H9 (cell line): ENCODE measurements at regions not wholly inside any gene's neighbourhood (a gene's known extent, or its start where the extent isn't known, plus 50 kb on each side); places are given as distances from the start of the nearest gene placed in this dataset.

Experiments
- DNase-seq: peaks from one replicate; pipeline ENCODE4 v3.0.0-alpha.2; 2017
- H2AFZ ChIP-seq: one replicate; pipeline ENCODE4 v1.6.1; 2013; ENCODE audit warnings: mild to moderate bottlenecking, low read length, control low read depth, moderate library complexity
- H2AK5ac ChIP-seq: 2 replicates; pipeline ENCODE4 v1.6.1; 2013; ENCODE audit warnings: low read length, control low read depth, mixed read lengths; ENCODE audit not compliant: insufficient read length
- H2BK120ac ChIP-seq: one replicate; pipeline ENCODE4 v1.6.1; 2013; ENCODE audit warnings: low read depth, mild to moderate bottlenecking, low read length, control low read depth, inconsistent platforms; ENCODE audit not compliant: poor library complexity, severe bottlenecking
- H2BK12ac ChIP-seq: 2 replicates; pipeline ENCODE4 v1.6.1; 2013; ENCODE audit warnings: low read length, control low read depth, mixed read lengths, low read depth; ENCODE audit not compliant: insufficient read length
- H2BK15ac ChIP-seq: 2 replicates; pipeline ENCODE4 v1.6.1; 2013; ENCODE audit warnings: low read depth, low read length, control low read depth
- H2BK20ac ChIP-seq: one replicate; pipeline ENCODE4 v1.6.1; 2013; ENCODE audit warnings: low read depth, mild to moderate bottlenecking, low read length, control low read depth, inconsistent platforms; ENCODE audit not compliant: poor library complexity, severe bottlenecking
- H2BK5ac ChIP-seq: 2 replicates; pipeline ENCODE4 v1.6.1; 2013; ENCODE audit warnings: low read length, control low read depth, mixed read lengths; ENCODE audit not compliant: insufficient read length
- H3K14ac ChIP-seq: 2 replicates; pipeline ENCODE4 v1.6.1; 2013; ENCODE audit warnings: low read length, control low read depth; ENCODE audit not compliant: insufficient read depth
- H3K18ac ChIP-seq: 2 replicates; pipeline ENCODE4 v1.6.1; 2013; ENCODE audit warnings: low read depth, mild to moderate bottlenecking, mixed read lengths, low read length, control low read depth; ENCODE audit not compliant: insufficient read length
- H3K23ac ChIP-seq: 2 replicates; pipeline ENCODE4 v1.6.1; 2013; ENCODE audit warnings: low read length, control low read depth, mixed read lengths, low read depth; ENCODE audit not compliant: insufficient read length
- H3K23me2 ChIP-seq: 2 replicates; pipeline ENCODE4 v1.6.1; 2013; ENCODE audit warnings: low read depth, mild to moderate bottlenecking, mixed read lengths, low read length, control low read depth; ENCODE audit not compliant: insufficient read length, poor library complexity, severe bottlenecking
- H3K27ac ChIP-seq: 2 replicates; pipeline ENCODE4 v1.5.1; 2013; ENCODE audit warnings: low read length, control low read depth, mixed read lengths, low read depth; ENCODE audit not compliant: insufficient read length
- H3K27me3 ChIP-seq: 2 replicates; pipeline ENCODE4 v1.6.1; 2013; ENCODE audit warnings: low read length, control low read depth, inconsistent platforms; ENCODE audit not compliant: insufficient read depth
- H3K4ac ChIP-seq: 2 replicates; pipeline ENCODE4 v1.6.1; 2013; ENCODE audit warnings: low read depth, mild to moderate bottlenecking, control low read depth, inconsistent platforms, low read length, moderate library complexity
- H3K4me1 ChIP-seq: 2 replicates; pipeline ENCODE4 v1.6.1; 2013; ENCODE audit warnings: low read length, control low read depth, inconsistent platforms; ENCODE audit not compliant: insufficient read depth
- H3K4me2 ChIP-seq: 2 replicates; pipeline ENCODE4 v1.6.1; 2013; ENCODE audit warnings: low read length, control low read depth, mixed read lengths; ENCODE audit not compliant: insufficient read length, insufficient read depth
- H3K56ac ChIP-seq: 2 replicates; pipeline ENCODE4 v1.6.1; 2013; ENCODE audit warnings: low read depth, mild to moderate bottlenecking, mixed read lengths, low read length, control low read depth; ENCODE audit not compliant: insufficient read length
- H3K79me1 ChIP-seq: 2 replicates; pipeline ENCODE4 v1.6.1; 2013; ENCODE audit warnings: low read depth, mild to moderate bottlenecking, moderate library complexity, low read length, control low read depth, inconsistent platforms; ENCODE audit not compliant: insufficient read depth, poor library complexity, severe bottlenecking
- H3K79me2 ChIP-seq: 2 replicates; pipeline ENCODE4 v1.6.1; 2013; ENCODE audit warnings: low read length, control low read depth, inconsistent platforms; ENCODE audit not compliant: insufficient read depth
- H3K9ac ChIP-seq: 2 replicates; pipeline ENCODE4 v1.6.1; 2013; ENCODE audit warnings: low read length, control low read depth, mixed read lengths; ENCODE audit not compliant: insufficient read length; ENCODE audit errors: extremely low read depth
- H3K9me3 ChIP-seq: one replicate; pipeline ENCODE4 v1.6.1; 2013; ENCODE audit warnings: low read depth, low read length, inconsistent platforms; ENCODE audit not compliant: control insufficient read depth
- H3T11ph ChIP-seq: one replicate; pipeline ENCODE4 v1.6.1; 2013; ENCODE audit warnings: mild to moderate bottlenecking, low read length, control low read depth, inconsistent platforms
- H4K20me1 ChIP-seq: one replicate; pipeline ENCODE4 v1.6.1; 2013; ENCODE audit not compliant: control insufficient read depth, insufficient read length, insufficient read depth
- H4K5ac ChIP-seq: 2 replicates; pipeline ENCODE4 v1.6.1; 2013; ENCODE audit warnings: low read depth, mild to moderate bottlenecking, mixed read lengths, low read length, control low read depth; ENCODE audit not compliant: insufficient read length
- H4K8ac ChIP-seq: replicated peaks from 2 replicates; pipeline ENCODE4 v1.6.1; 2013; ENCODE audit warnings: low read length, control low read depth, mixed read lengths, low read depth; ENCODE audit not compliant: insufficient read length
- H4K91ac ChIP-seq: 2 replicates; pipeline ENCODE4 v1.6.1; 2013; ENCODE audit warnings: low read depth, mild to moderate bottlenecking, moderate library complexity, mixed read lengths, low read length, control low read depth; ENCODE audit not compliant: insufficient read length
- H3K27ac Mint-ChIP-seq, 3 experiments: 2 replicates in 2 of 3; 3 replicates in 1 of 3; pipeline ENCODE4 v1.8.0; 2020 to 2021; ENCODE audit warnings: mixed read lengths in 3 of 3, mild to moderate bottlenecking in 1 of 3, moderate library complexity in 1 of 3
- H3K27me3 Mint-ChIP-seq: 2 replicates; pipeline ENCODE4 v1.8.0; 2021; ENCODE audit warnings: low read depth, mild to moderate bottlenecking, moderate library complexity, mixed read lengths
- H3K36me3 Mint-ChIP-seq, 3 experiments: 2 replicates in 2 of 3; 3 replicates in 1 of 3; pipeline ENCODE4 v1.8.0; 2020 to 2021; ENCODE audit warnings: low read depth in 3 of 3, mixed read lengths in 3 of 3; ENCODE audit not compliant: insufficient read depth in 1 of 3
- H3K4me1 Mint-ChIP-seq, 2 experiments: 2 replicates each; pipeline ENCODE4 v1.8.0; 2020; ENCODE audit warnings: mixed read lengths in 2 of 2
- H3K4me3 Mint-ChIP-seq, 2 experiments: 2 replicates in 1 of 2; 3 replicates in 1 of 2; pipeline ENCODE4 v1.8.0; 2020 to 2021; ENCODE audit warnings: mild to moderate bottlenecking in 2 of 2, mixed read lengths in 2 of 2, moderate library complexity in 1 of 2
- H3K9me3 Mint-ChIP-seq, 2 experiments: 2 replicates in 1 of 2; 3 replicates in 1 of 2; pipeline ENCODE4 v1.8.0; 2020; ENCODE audit warnings: mild to moderate bottlenecking in 2 of 2, mixed read lengths in 2 of 2, moderate library complexity in 1 of 2
- CTCF ChIP-seq: fragments of 200-600 bp; sonication (generic); conservative IDR thresholded peaks from 3 replicates; pipeline ENCODE4 v1.8.0; 2021; ENCODE audit warnings: antibody characterized with exemption, mild to moderate bottlenecking
- WGBS: extraction: QIAGEN DNeasy Blood & Tissue Kit; methylation state at CpG from one replicate; pipeline ENCODE4 v1.1.7; 2013; ENCODE audit warnings: missing lambda C conversion rate, low lambda C conversion rate, mixed read lengths; ENCODE audit not compliant: insufficient read length; ENCODE audit errors: extremely low coverage; 5-methylcytosine and 5-hydroxymethylcytosine counted together

- Histone ChIP-seq H3K27me3 (no peaks in the 10 kb centered on the region), H3K14ac (no peak overlapping the region), H2AK5ac (no peak overlapping the region), H3K23ac (no peak overlapping the region), H3K79me2 (no peaks in the 10 kb centered on the region), H2BK12ac (no peak overlapping the region), H3K4ac (no peak overlapping the region), H2BK15ac (no peak overlapping the region), H4K8ac (no peak overlapping the region), H4K91ac (no peak overlapping the region), H2AFZ (no peak overlapping the region), H3K79me1 (no peaks in the 10 kb centered on the region), H3K18ac (no peak overlapping the region), H3K27ac (no peak overlapping the region), H2BK20ac (no peak overlapping the region), H3K4me2 (no peak overlapping the region), H3K9me3 (no peaks in the 10 kb centered on the region), H2BK120ac (no peak overlapping the region), H3K23me2 (no peaks in the 10 kb centered on the region), H3K56ac (no peak overlapping the region), H2BK5ac (no peak overlapping the region), H3K9ac (no peak overlapping the region), H4K20me1 (no peaks in the 10 kb centered on the region), H3T11ph (no peak overlapping the region), H4K5ac (no peak overlapping the region), H3K4me1 (no peaks in the 10 kb centered on the region)
- TF ChIP-seq CTCF, result no peak
- Mint-ChIP-seq H3K4me1 (peaks cover 10 to 15% of the 10 kb centered on the region in 2 experiments), H3K9me3 (peaks cover 0 to 7% of the 10 kb centered on the region in 2 experiments; a peak in 3 of 5 replicates), H3K36me3 (peaks cover 0 to 7% (median 6%) of the 10 kb centered on the region in 3 experiments; a peak in 2 of 7 replicates), H3K27ac (no peak overlapping the region), H3K4me3 (no peak overlapping the region), H3K27me3 (no peaks in the 10 kb centered on the region)
- DNase-seq, result no peak
- no CpG with 5 or more reads among the region's 3 CpGs for WGBS
These were observed 218.1 kb upstream of the SIX2 start for GRCh38 chr2:45227347-45227746.
